IMR-90 (cell line): ENCODE measurements at regions not wholly inside any gene's neighbourhood (a gene's known extent, or its start where the extent isn't known, plus 50 kb on each side); places are given as distances from the start of the nearest gene placed in this dataset.

Experiments used
- ATAC-seq: fragments of 200-7000 bp; cut with Tn5 transposase; 2 replicates; pipeline ENCODE4 v1.9.1; 2020; ENCODE audit warnings: low read depth, mild to moderate bottlenecking, moderate library complexity
- BruUV-seq: library from RNA; stranded (reverse); fragments of 400-500 nt; replicated peaks from 2 replicates; lab custom pipeline; 2021; lab: Mats Ljungman, UMichigan
- CTCF ChIA-PET: fragments of 300-600 bp; formaldehyde crosslinking; extraction: SDS; loops from one replicate; lab custom pipeline; 2021; ENCODE audit warnings: antibody characterized with exemption; lab: Yijun Ruan, JAX
- POLR2A ChIA-PET: fragments of 300-600 bp; sonication (Branson Sonifier 250); formaldehyde crosslinking; loops from one replicate; lab custom pipeline; 2022; ENCODE audit warnings: antibody characterized with exemption; ENCODE audit not compliant: unreplicated experiment; lab: Charles Lee
- DNase-seq: peaks from one replicate; pipeline ENCODE4 v3.0.0; 2013
- H2AFZ ChIP-seq: replicated peaks from 2 replicates; pipeline ENCODE3; 2013; ENCODE audit warnings: low read length, mild to moderate bottlenecking; ENCODE audit not compliant: poor library complexity
- H2AK5ac ChIP-seq: 2 replicates; pipeline ENCODE4 v1.6.1; 2013; ENCODE audit warnings: low read depth, low read length, inconsistent platforms
- H2AK9ac ChIP-seq: replicated peaks from 2 replicates; pipeline ENCODE3; 2013; ENCODE audit warnings: mild to moderate bottlenecking, low read depth, low read length, moderate library complexity; ENCODE audit not compliant: poor library complexity
- H2BK120ac ChIP-seq: 2 replicates; pipeline ENCODE4 v1.6.1; 2013; ENCODE audit warnings: low read depth, low read length, inconsistent platforms
- H2BK15ac ChIP-seq: 3 replicates; pipeline ENCODE4 v1.6.1; 2013; ENCODE audit warnings: low read depth, low read length, inconsistent platforms
- H2BK20ac ChIP-seq: 2 replicates; pipeline ENCODE4 v1.6.1; 2013; ENCODE audit warnings: low read depth, mild to moderate bottlenecking, inconsistent platforms, low read length, moderate library complexity
- H2BK5ac ChIP-seq: 2 replicates; pipeline ENCODE4 v1.6.1; 2013; ENCODE audit warnings: mild to moderate bottlenecking, low read depth, low read length, inconsistent platforms; ENCODE audit not compliant: poor library complexity, severe bottlenecking
- H3K14ac ChIP-seq: replicated peaks from 2 replicates; pipeline ENCODE4 v1.6.1; 2013; ENCODE audit warnings: low read depth, low read length, inconsistent platforms
- H3K18ac ChIP-seq: 2 replicates; pipeline ENCODE4 v1.6.1; 2013; ENCODE audit warnings: low read depth, low read length, control low read depth
- H3K23ac ChIP-seq: 2 replicates; pipeline ENCODE4 v1.6.1; 2013; ENCODE audit warnings: low read depth, low read length, inconsistent platforms
- H3K27ac ChIP-seq: 2 replicates; pipeline ENCODE4 v1.5.1; 2013; ENCODE audit warnings: mild to moderate bottlenecking, control low read depth, low read length; ENCODE audit not compliant: insufficient read depth
- H3K27me3 ChIP-seq: 2 replicates; pipeline ENCODE4 v1.6.1; 2013; ENCODE audit warnings: low read length; ENCODE audit not compliant: control insufficient read depth, insufficient read depth
- H3K36me3 ChIP-seq: 2 replicates; pipeline ENCODE4 v1.6.1; 2013; ENCODE audit warnings: low read length, mixed read lengths; ENCODE audit not compliant: control insufficient read depth, insufficient read depth
- H3K4ac ChIP-seq: 2 replicates; pipeline ENCODE4 v1.6.1; 2013; ENCODE audit warnings: low read depth, low read length, inconsistent platforms
- H3K4me1 ChIP-seq: 2 replicates; pipeline ENCODE4 v1.6.1; 2013; ENCODE audit warnings: low read length, mixed read lengths; ENCODE audit not compliant: control insufficient read depth, insufficient read depth
- H3K4me2 ChIP-seq: 2 replicates; pipeline ENCODE4 v1.6.1; 2013; ENCODE audit warnings: low read depth, mild to moderate bottlenecking, control low read depth, low read length, moderate library complexity
- H3K4me3 ChIP-seq: 2 replicates; pipeline ENCODE4 v1.5.1; 2013; ENCODE audit warnings: low read depth, mild to moderate bottlenecking, control low read depth, low read length, moderate library complexity; ENCODE audit not compliant: insufficient read depth
- H3K56ac ChIP-seq: 2 replicates; pipeline ENCODE4 v1.6.1; 2013; ENCODE audit warnings: low read length, inconsistent platforms; ENCODE audit not compliant: insufficient read depth; ENCODE audit errors: extremely low read depth
- H3K79me1 ChIP-seq, 2 experiments: 2 replicates each; pipeline ENCODE4 v1.6.1; 2013; ENCODE audit warnings: low read length in 2 of 2, inconsistent platforms in 1 of 2, low read depth in 1 of 2
- H3K9ac ChIP-seq: 2 replicates; pipeline ENCODE4 v1.6.1; 2013; ENCODE audit warnings: low read depth, low read length, control low read depth
- H3K9me1 ChIP-seq: 2 replicates; pipeline ENCODE4 v1.6.1; 2013; ENCODE audit warnings: low read length, inconsistent platforms; ENCODE audit not compliant: insufficient read depth
- H3K9me3 ChIP-seq: 2 replicates; pipeline ENCODE4 v1.6.1; 2013; ENCODE audit warnings: low read length; ENCODE audit not compliant: control insufficient read depth, insufficient read depth
- H4K20me1 ChIP-seq: 2 replicates; pipeline ENCODE4 v1.6.1; 2013; ENCODE audit warnings: low read length, inconsistent platforms; ENCODE audit not compliant: insufficient read depth
- H4K5ac ChIP-seq: 2 replicates; pipeline ENCODE4 v1.6.1; 2013; ENCODE audit warnings: mild to moderate bottlenecking, low read depth, low read length, control low read depth
- H4K8ac ChIP-seq, 2 experiments: 2 replicates each; pipeline ENCODE4 v1.6.1; 2013; ENCODE audit warnings: low read depth in 2 of 2, low read length in 2 of 2, control low read depth in 1 of 2, inconsistent platforms in 1 of 2
- H4K91ac ChIP-seq: 2 replicates; pipeline ENCODE4 v1.6.1; 2013; ENCODE audit warnings: low read depth, low read length, inconsistent platforms; ENCODE audit not compliant: insufficient read depth
- BHLHE40 ChIP-seq: fragments of 150-350 bp; IDR thresholded peaks from 2 replicates; pipeline ENCODE4 v1.6.1; 2016; ENCODE audit warnings: mild to moderate bottlenecking, low read depth, low read length
- CEBPB ChIP-seq: IDR thresholded peaks from 2 replicates; pipeline ENCODE4 v1.6.1; 2012; ENCODE audit warnings: low read depth, low read length, improper control_type of control experiment
- CHD1 ChIP-seq: IDR thresholded peaks from 2 replicates; pipeline ENCODE4 v1.6.1; 2012; ENCODE audit warnings: low read depth, low read length, improper control_type of control experiment
- FOS ChIP-seq: fragments of 150-350 bp; IDR thresholded peaks from 2 replicates; pipeline ENCODE4 v1.6.1; 2016; ENCODE audit warnings: low read depth, low read length
- MAFK ChIP-seq: IDR thresholded peaks from 2 replicates; pipeline ENCODE4 v1.6.1; 2012; ENCODE audit warnings: low read depth, low read length, improper control_type of control experiment
- MAZ ChIP-seq: IDR thresholded peaks from 2 replicates; pipeline ENCODE4 v1.6.1; 2012; ENCODE audit warnings: low read depth, mild to moderate bottlenecking, low read length, improper control_type of control experiment, moderate library complexity, borderline replicate concordance
- MXI1 ChIP-seq: IDR thresholded peaks from 2 replicates; pipeline ENCODE4 v1.6.1; 2012; ENCODE audit warnings: low read depth, mild to moderate bottlenecking, low read length, moderate library complexity, borderline replicate concordance
- NFE2L2 ChIP-seq: fragments of 150-350 bp; IDR thresholded peaks from 2 replicates; pipeline ENCODE4 v1.6.1; 2016; ENCODE audit warnings: low read depth, mild to moderate bottlenecking, low read length
- POLR2A ChIP-seq: IDR thresholded peaks from 2 replicates; pipeline ENCODE4 v1.6.1; 2012; ENCODE audit warnings: mild to moderate bottlenecking, low read depth, low read length
- RAD21 ChIP-seq: IDR thresholded peaks from 2 replicates; pipeline ENCODE4 v1.6.1; 2012; ENCODE audit warnings: low read length, improper control_type of control experiment
- RCOR1 ChIP-seq: IDR thresholded peaks from 2 replicates; pipeline ENCODE4 v1.6.1; 2012; ENCODE audit warnings: mild to moderate bottlenecking, low read length, improper control_type of control experiment; ENCODE audit not compliant: insufficient replicate concordance
- RFX5 ChIP-seq: IDR thresholded peaks from 2 replicates; pipeline ENCODE4 v1.8.0; 2012; ENCODE audit warnings: low read depth, mild to moderate bottlenecking, low read length, moderate library complexity
- SMC3 ChIP-seq: fragments of 150-350 bp; IDR thresholded peaks from 2 replicates; pipeline ENCODE4 v1.6.1; 2016; ENCODE audit warnings: low read depth, mild to moderate bottlenecking, antibody characterized with exemption, low read length, moderate library complexity
- dilution Hi-C: fragments of 300-500 bp; cut with HindIII; formaldehyde crosslinking; loops from one replicate; pipeline ENCODE4 v1.14.3; 2018; ENCODE audit warnings: low sequenced_read_pairs; ENCODE audit not compliant: unreplicated experiment
- in situ Hi-C: fragments of 300-500 bp; cut with MboI; formaldehyde crosslinking; loops from 3 replicates; pipeline ENCODE4 v1.14.3; 2019; ENCODE audit warnings: low sequenced_read_pairs, inconsistent platforms, mixed read lengths
- intact Hi-C: fragments of 100-400 bp; cut with micrococcal nuclease; formaldehyde crosslinking; loops from 2 replicates; pipeline ENCODE4 v1.10.0; 2022
- TF ChIP-seq, protein P1 (sequence below): fragments of 150-350 bp; IDR thresholded peaks from 2 replicates; pipeline ENCODE4 v1.6.1; 2016; ENCODE audit warnings: low read depth, mild to moderate bottlenecking, low read length, moderate library complexity, borderline replicate concordance
- TF ChIP-seq, protein P2 (sequence below): conservative IDR thresholded peaks from 2 replicates; pipeline ENCODE4 v1.5.1; 2012; ENCODE audit warnings: mild to moderate bottlenecking, low read depth, low read length, improper control_type of control experiment
- TF ChIP-seq, protein P3 (sequence below): fragments of 150-350 bp; IDR thresholded peaks from 2 replicates; pipeline ENCODE4 v1.6.1; 2017; ENCODE audit warnings: mild to moderate bottlenecking, antibody characterized with exemption, low read length, low read depth

GRCh38 chr2:194539425-194539824 is 1117.6 kb upstream of the SLC39A10 start:
- ATAC-seq = no peak
- H3K4me1 ChIP-seq = no peaks in the 10 kb centered on the region
- DNase-seq = no peak
- no peaks in the 10 kb centered on the region for H4K20me1 ChIP-seq
- no peak overlapping the region for H4K8ac ChIP-seq
- H3K23ac ChIP-seq = no peak overlapping the region
- H3K27ac ChIP-seq = no peak overlapping the region
- H3K4me2 ChIP-seq = no peak overlapping the region
- H3K9me1 ChIP-seq = no peaks in the 10 kb centered on the region
- H2BK5ac ChIP-seq = no peak overlapping the region
- H2AK9ac ChIP-seq = no peak overlapping the region
- POLR2A ChIA-PET = no interaction called here
- H3K9me3 ChIP-seq = peaks cover 7% of the 10 kb centered on the region
- H4K5ac ChIP-seq = no peak overlapping the region
- no peak overlapping the region for H2AFZ ChIP-seq
- no peak overlapping the region for H3K18ac ChIP-seq
- in situ Hi-C loops (no loop called here), intact Hi-C loops (no loop called here), dilution Hi-C loops (no loop called here)
- TF ChIP-seq SMC3 (no peak), RFX5 (no peak), RCOR1 (no peak), RAD21 (no peak), POLR2A (no peak), CEBPB (no peak), BHLHE40 (no peak), MXI1 (no peak), MAFK (no peak), FOS (no peak), MAZ (no peak), NFE2L2 (no peak), CHD1 (no peak)
- TF ChIP-seq, protein P1, sequence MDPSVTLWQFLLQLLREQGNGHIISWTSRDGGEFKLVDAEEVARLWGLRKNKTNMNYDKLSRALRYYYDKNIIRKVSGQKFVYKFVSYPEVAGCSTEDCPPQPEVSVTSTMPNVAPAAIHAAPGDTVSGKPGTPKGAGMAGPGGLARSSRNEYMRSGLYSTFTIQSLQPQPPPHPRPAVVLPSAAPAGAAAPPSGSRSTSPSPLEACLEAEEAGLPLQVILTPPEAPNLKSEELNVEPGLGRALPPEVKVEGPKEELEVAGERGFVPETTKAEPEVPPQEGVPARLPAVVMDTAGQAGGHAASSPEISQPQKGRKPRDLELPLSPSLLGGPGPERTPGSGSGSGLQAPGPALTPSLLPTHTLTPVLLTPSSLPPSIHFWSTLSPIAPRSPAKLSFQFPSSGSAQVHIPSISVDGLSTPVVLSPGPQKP = no peak
- TF ChIP-seq, protein P2, sequence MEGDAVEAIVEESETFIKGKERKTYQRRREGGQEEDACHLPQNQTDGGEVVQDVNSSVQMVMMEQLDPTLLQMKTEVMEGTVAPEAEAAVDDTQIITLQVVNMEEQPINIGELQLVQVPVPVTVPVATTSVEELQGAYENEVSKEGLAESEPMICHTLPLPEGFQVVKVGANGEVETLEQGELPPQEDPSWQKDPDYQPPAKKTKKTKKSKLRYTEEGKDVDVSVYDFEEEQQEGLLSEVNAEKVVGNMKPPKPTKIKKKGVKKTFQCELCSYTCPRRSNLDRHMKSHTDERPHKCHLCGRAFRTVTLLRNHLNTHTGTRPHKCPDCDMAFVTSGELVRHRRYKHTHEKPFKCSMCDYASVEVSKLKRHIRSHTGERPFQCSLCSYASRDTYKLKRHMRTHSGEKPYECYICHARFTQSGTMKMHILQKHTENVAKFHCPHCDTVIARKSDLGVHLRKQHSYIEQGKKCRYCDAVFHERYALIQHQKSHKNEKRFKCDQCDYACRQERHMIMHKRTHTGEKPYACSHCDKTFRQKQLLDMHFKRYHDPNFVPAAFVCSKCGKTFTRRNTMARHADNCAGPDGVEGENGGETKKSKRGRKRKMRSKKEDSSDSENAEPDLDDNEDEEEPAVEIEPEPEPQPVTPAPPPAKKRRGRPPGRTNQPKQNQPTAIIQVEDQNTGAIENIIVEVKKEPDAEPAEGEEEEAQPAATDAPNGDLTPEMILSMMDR = no peak
- TF ChIP-seq, protein P3, sequence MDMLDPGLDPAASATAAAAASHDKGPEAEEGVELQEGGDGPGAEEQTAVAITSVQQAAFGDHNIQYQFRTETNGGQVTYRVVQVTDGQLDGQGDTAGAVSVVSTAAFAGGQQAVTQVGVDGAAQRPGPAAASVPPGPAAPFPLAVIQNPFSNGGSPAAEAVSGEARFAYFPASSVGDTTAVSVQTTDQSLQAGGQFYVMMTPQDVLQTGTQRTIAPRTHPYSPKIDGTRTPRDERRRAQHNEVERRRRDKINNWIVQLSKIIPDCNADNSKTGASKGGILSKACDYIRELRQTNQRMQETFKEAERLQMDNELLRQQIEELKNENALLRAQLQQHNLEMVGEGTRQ = no peak
- CTCF ChIA-PET = no interaction called here
- H4K91ac ChIP-seq = no peak overlapping the region
- no peak overlapping the region for H3K56ac ChIP-seq
- H2AK5ac ChIP-seq = no peak overlapping the region
- H3K36me3 ChIP-seq = no peaks in the 10 kb centered on the region
- H2BK15ac ChIP-seq = no peak overlapping the region
- no peaks in the 10 kb centered on the region for H3K27me3 ChIP-seq
- H3K14ac ChIP-seq = no peak overlapping the region
- no TSS peak for BruUV-seq
- no peak overlapping the region for H3K4ac ChIP-seq
- no peaks in the 10 kb centered on the region for H3K79me1 ChIP-seq
- H2BK20ac ChIP-seq = no peak overlapping the region
- H3K4me3 ChIP-seq = no peak overlapping the region
- H2BK120ac ChIP-seq = no peak overlapping the region
- H3K9ac ChIP-seq = no peak overlapping the region
